ENCODE measurements at regions not wholly inside any gene's neighbourhood (a gene's known extent, or its start where the extent isn't known, plus 50 kb on each side); places are given as distances from the start of the nearest gene placed in this dataset.

DNA sequence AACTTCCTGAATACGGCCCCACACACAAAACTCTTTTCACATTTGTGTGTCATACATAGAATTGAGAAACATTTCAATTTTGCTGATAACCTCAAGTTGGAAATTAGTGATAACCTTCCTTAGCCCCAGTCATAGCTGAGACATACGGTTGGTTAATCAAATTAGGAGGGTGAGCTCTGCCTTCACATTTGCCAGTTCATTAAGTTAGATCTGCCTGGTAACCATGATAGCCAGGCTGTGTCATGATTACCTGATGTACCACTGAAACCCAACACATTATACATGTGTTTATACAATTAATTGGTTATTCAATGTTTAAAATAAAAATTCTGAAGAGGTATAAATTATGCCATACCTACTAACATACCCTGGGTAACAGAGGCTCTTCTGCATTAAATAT, 60.8 kb upstream of the RAB11FIP2 start:
- H3K4me3 ChIP-seq (ENCODE audit: low read depth, low read length): no peak overlapping the region
- in situ Hi-C loops (cut with HindIII; ENCODE audit: low sequenced_read_pairs): no loop called here
- DNase-seq (ENCODE audit: low read depth, low spot score): no peak
- TF ChIP-seq CTCF (IDR thresholded peaks at IDR 0.05; ENCODE audit: low read depth, low read length): no peak

GRCh38 chr10:118107040-118107439, 60.3 kb upstream of the RAB11FIP2 start:
- in situ Hi-C loops (cut with HindIII; ENCODE audit: low sequenced_read_pairs): no loop called here
- DNase-seq (ENCODE audit: low read depth, low spot score): no peak

GRCh38 chr10:118106426-118106825, 59.7 kb upstream of the RAB11FIP2 start:
- DNase-seq (ENCODE audit: low read depth, low spot score): peak; percentile 32
- no peak overlapping the region for H3K4me3 ChIP-seq (ENCODE audit: low read depth, low read length)
- TF ChIP-seq CTCF (IDR thresholded peaks at IDR 0.05; ENCODE audit: low read depth, low read length): peak; percentile 48
- in situ Hi-C loops (cut with HindIII; ENCODE audit: low sequenced_read_pairs): no loop called here

More at GRCh38 chr10:118107040-118107439, 60.3 kb upstream of the RAB11FIP2 start:
- H3K4me3 ChIP-seq (ENCODE audit: low read depth, low read length): no peak overlapping the region
- TF ChIP-seq CTCF (IDR thresholded peaks at IDR 0.05; ENCODE audit: low read depth, low read length): no peak

DNA sequence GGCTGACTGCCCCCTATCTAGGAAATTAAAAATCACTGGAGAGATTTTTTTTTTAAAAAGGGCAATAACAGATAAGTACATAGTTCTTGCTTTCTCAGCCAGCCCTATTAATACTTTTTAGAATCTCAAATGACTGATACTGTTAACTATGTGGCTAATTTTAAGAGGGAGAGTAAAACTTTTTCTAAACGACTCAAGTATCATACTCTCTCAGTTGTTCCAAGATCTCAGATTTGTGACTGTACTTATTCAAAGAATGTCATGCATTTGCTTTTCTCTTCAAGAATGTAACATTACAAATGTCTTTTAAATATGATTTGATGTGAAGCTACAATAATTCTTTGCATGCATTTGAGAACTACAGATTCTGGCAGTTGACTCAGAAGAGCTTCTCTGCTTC, 55.4 kb upstream of the RAB11FIP2 start:
- in situ Hi-C loops (cut with HindIII; ENCODE audit: low sequenced_read_pairs): no loop called here
- TF ChIP-seq CTCF (IDR thresholded peaks at IDR 0.05; ENCODE audit: low read depth, low read length): no peak
- H3K4me3 ChIP-seq (ENCODE audit: low read depth, low read length): no peak overlapping the region
- DNase-seq (ENCODE audit: low read depth, low spot score): no peak

- in situ Hi-C loops (cut with HindIII; ENCODE audit: low sequenced_read_pairs): no loop called here
- peak; percentile 22 for DNase-seq (ENCODE audit: low read depth, low spot score)
- no peak for TF ChIP-seq CTCF (IDR thresholded peaks at IDR 0.05; ENCODE audit: low read depth, low read length)
- H3K4me3 ChIP-seq (ENCODE audit: low read depth, low read length): no peak overlapping the region
These were observed 54.8 kb upstream of the RAB11FIP2 start for GRCh38 chr10:118101501-118101900.
